Gastroesophageal sphincter (tissue), 3 donors: ENCODE measurements at regions not wholly inside any gene's neighbourhood (a gene's known extent, or its start where the extent isn't known, plus 50 kb on each side); places are given as distances from the start of the nearest gene placed in this dataset.
A peak's percentile ranks its signal among the peaks of the same experiment; 100 is the strongest.

Experiments used
- CTCF ChIP-seq, 4 experiments: fragments of 200-600 bp in 2 of 4; fragments of 450-650 bp in 2 of 4; sonication (generic) in 1 of 4; IDR thresholded peaks; one replicate each; pipeline ENCODE4 v1.5.1; 2017 to 2019; ENCODE audit warnings: antibody characterized with exemption in 4 of 4, mild to moderate bottlenecking in 2 of 4, moderate library complexity in 2 of 4
- EP300 ChIP-seq: sonication (generic); formaldehyde crosslinking; IDR thresholded peaks from one replicate; pipeline ENCODE4 v1.6.1; 2017; ENCODE audit warnings: antibody characterized with exemption, mild to moderate bottlenecking
- POLR2A ChIP-seq, 2 donors: fragments of 450-650 bp; IDR thresholded peaks; one replicate each; pipeline ENCODE4 v1.6.1; 2017; ENCODE audit warnings: antibody characterized with exemption in 2 of 2, mild to moderate bottlenecking in 2 of 2, moderate library complexity in 1 of 2

- TF ChIP-seq POLR2A (IDR thresholded peaks at IDR 0.05) (no peak), CTCF (IDR thresholded peaks at IDR 0.05) (peak in 3 of 4 experiments; percentile 22 to 54 (median 35)), EP300 (no peak)
Observed at GRCh38 chr16:5615868-5616642, 518.5 kb upstream of the EEF2KMT start.
